ENCODE measurements at regions not wholly inside any gene's neighbourhood (a gene's known extent, or its start where the extent isn't known, plus 50 kb on each side); places are given as distances from the start of the nearest gene placed in this dataset.
A peak's percentile ranks its signal among the peaks of the same experiment; 100 is the strongest.
"Not testable (repeated sequence)": the region's sequence is repeated elsewhere in the genome, so short reads cannot be mapped to it uniquely, and the experiment has no call there.

DNA sequence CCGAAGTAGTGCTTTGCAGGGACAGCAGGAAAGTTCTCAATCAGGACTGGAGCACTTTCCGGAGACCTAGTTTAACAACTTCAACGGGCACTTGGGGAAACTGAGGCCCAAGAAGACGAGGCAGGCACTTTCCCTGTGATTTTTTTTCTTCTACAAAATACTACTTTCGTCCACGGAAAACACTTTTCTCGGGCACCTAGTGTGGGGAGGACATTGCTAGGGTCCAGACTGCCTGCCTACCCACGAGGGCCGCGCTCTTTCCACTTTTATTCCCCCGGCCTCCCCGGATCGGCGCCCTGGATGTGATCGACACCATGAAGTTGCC, 125.4 kb upstream of the CXorf66 start:
- no peaks in the 10 kb centered on the region for H3K9me3 ChIP-seq
- WGBS: 50% methylated on average over 15 of the region's 15 CpGs
- H3K4me3 ChIP-seq: peak overlapping the region; percentile 46
- DNase-seq (ENCODE audit: low spot score in 2 of 2): no peak
- no peaks in the 10 kb centered on the region for H3K36me3 ChIP-seq
- no peak overlapping the region for H3K27ac ChIP-seq
- H3K4me1 ChIP-seq: no peaks in the 10 kb centered on the region
- no peak for TF ChIP-seq EP300 (IDR thresholded peaks at IDR 0.05)
- no peak for TF ChIP-seq POLR2A (IDR thresholded peaks at IDR 0.05)
- TF ChIP-seq CTCF (IDR thresholded peaks at IDR 0.05): no peak
- no peak for TF ChIP-seq POLR2AphosphoS5 (IDR thresholded peaks at IDR 0.05)
- H3K27me3 ChIP-seq: peaks cover 8% of the 10 kb centered on the region

DNA sequence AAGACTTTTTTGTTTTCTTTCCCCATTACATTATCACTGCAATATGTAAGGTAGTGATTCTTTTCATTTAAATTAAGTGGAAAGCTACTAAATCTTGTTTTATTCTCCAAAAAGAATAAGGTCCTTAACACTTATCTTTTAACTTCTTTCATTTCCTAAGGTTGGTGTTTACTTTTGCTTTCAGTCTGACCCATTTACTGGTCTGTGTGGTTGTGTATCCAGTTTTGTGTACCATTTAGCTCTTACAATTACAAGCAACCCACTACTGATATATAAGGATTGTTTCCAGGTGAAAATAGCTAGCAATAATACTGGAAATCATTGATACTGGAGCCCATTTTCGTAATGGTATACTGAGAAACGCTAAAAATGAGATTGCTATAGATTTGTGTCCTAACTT, 123.1 kb upstream of the CXorf66 start:
- Histone ChIP-seq H3K27ac (no peak overlapping the region), H3K4me1 (no peaks in the 10 kb centered on the region), H3K36me3 (no peaks in the 10 kb centered on the region), H3K27me3 (peaks cover 8% of the 10 kb centered on the region), H3K4me3 (no peak overlapping the region), H3K9me3 (no peaks in the 10 kb centered on the region)
- DNase-seq (ENCODE audit: low spot score in 2 of 2): no peak
- WGBS: 70% methylated on average over 2 of the region's 2 CpGs
- no peak for TF ChIP-seq EP300 (IDR thresholded peaks at IDR 0.05)
- no peak for TF ChIP-seq CTCF (IDR thresholded peaks at IDR 0.05)
- no peak for TF ChIP-seq POLR2AphosphoS5 (IDR thresholded peaks at IDR 0.05)
- TF ChIP-seq POLR2A (IDR thresholded peaks at IDR 0.05): no peak

DNA sequence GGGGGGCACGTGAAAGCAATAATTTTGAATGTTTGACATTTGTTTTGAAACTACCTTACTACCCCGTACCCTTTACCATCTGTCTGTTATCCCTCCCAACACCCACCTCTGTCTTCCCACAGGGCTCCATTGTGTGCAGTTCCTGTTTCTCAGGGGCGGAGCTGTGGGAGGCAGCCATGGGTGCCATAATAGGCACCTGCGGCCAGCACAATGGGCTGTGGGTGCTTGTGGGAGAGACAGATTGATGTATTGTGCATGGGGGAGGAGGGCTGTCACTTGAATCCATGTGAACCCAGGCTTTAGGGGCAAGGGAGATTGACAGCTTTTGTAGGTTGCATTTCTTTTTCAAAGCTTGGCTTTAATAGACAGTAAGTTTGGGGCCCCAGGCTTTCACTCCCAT, 122.6 kb upstream of the CXorf66 start:
- H3K27ac ChIP-seq: no peak overlapping the region
- peaks cover 8% of the 10 kb centered on the region for H3K27me3 ChIP-seq
- H3K36me3 ChIP-seq: no peaks in the 10 kb centered on the region
- 45% methylated on average over 4 of the region's 4 CpGs for WGBS
- H3K4me3 ChIP-seq: no peak overlapping the region
- no peak for DNase-seq (ENCODE audit: low spot score in 2 of 2)
- TF ChIP-seq POLR2A (IDR thresholded peaks at IDR 0.05) (no peak), POLR2AphosphoS5 (IDR thresholded peaks at IDR 0.05) (no peak), CTCF (IDR thresholded peaks at IDR 0.05) (no peak), EP300 (IDR thresholded peaks at IDR 0.05) (no peak)
- no peaks in the 10 kb centered on the region for H3K4me1 ChIP-seq
- no peaks in the 10 kb centered on the region for H3K9me3 ChIP-seq

GRCh38 chrX:140086691-140087090, 121.4 kb upstream of the CXorf66 start:
- TF ChIP-seq EP300 (IDR thresholded peaks at IDR 0.05): no peak
- no peak for TF ChIP-seq CTCF (IDR thresholded peaks at IDR 0.05)
- TF ChIP-seq POLR2AphosphoS5 (IDR thresholded peaks at IDR 0.05): no peak
- no peak for TF ChIP-seq POLR2A (IDR thresholded peaks at IDR 0.05)
- no peak for DNase-seq (ENCODE audit: low spot score in 2 of 2)
- H3K4me1 ChIP-seq: no peaks in the 10 kb centered on the region
- no peaks in the 10 kb centered on the region for H3K9me3 ChIP-seq
- H3K4me3 ChIP-seq: no peak overlapping the region
- H3K27me3 ChIP-seq: peaks cover 1% of the 10 kb centered on the region
- H3K36me3 ChIP-seq: no peaks in the 10 kb centered on the region
- H3K27ac ChIP-seq: no peak overlapping the region

GRCh38 chrX:140074851-140075250, 109.5 kb upstream of the CXorf66 start:
- H3K27ac ChIP-seq; H3K36me3 ChIP-seq; H3K9me3 ChIP-seq; H3K4me1 ChIP-seq; DNase-seq (ENCODE audit: low spot score in 2 of 2); H3K4me3 ChIP-seq; H3K27me3 ChIP-seq: not testable (repeated sequence)
- WGBS: no CpG with 5 or more reads among the region's 2 CpGs

DNA sequence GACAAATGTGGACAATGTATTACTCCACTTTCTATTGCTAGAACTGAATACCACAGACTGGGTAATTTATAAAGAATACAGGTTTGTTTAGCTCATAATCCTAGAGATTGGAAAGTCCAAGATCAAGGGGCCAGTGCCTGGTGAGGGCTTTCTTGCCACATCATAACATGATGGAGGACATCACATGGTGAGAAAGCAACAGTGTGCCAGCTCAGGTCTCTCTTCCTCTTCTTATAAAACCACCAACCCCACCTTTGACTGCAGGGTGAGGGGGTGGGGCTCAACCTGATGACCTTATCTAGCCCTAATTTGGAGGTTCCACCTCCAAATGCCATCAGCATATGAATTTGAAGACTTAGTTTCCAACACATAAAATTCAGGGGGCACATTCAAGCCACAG, 105.7 kb upstream of the CXorf66 start:
- no peaks in the 10 kb centered on the region for H3K9me3 ChIP-seq
- no peak for DNase-seq (ENCODE audit: low spot score in 2 of 2)
- no peaks in the 10 kb centered on the region for H3K4me1 ChIP-seq
- no peaks in the 10 kb centered on the region for H3K27me3 ChIP-seq
- H3K4me3 ChIP-seq: no peak overlapping the region
- no peaks in the 10 kb centered on the region for H3K36me3 ChIP-seq
- no peak for TF ChIP-seq EP300 (IDR thresholded peaks at IDR 0.05)
- H3K27ac ChIP-seq: no peak overlapping the region

Measured in suprapubic skin (tissue), 4 donors.